ENCODE measurements at regions not wholly inside any gene's neighbourhood (a gene's known extent, or its start where the extent isn't known, plus 50 kb on each side); places are given as distances from the start of the nearest gene placed in this dataset.

DNA sequence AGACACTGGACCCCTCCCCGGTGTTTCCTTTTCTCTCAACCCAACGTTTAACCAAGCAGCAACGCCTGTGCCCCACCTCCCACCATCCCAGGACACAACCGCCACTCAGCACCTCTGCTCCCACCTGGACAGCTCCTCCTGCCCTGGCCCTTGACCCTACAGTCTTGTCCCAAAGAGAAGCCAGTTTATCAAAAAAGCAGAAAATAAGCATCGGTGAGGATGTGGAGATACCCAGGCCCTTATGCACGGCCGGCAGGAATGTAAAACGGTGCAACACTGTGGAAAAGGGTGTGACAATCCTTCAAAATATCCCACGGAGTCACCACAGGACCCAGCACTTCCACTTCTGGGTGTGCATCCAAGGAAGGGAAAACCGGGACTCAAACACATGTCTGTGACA lies 176.2 kb upstream of the RNF32 start:
- Mint-ChIP-seq H3K4me1 (peaks cover 11% of the 10 kb centered on the region; the same call in 2 of the 3 replicates), H3K27ac (no peak overlapping the region), H3K4me3 (no peak overlapping the region), H3K27me3 (ENCODE audit: insufficient read depth, low read depth, poor library complexity) (peaks cover 7% of the 10 kb centered on the region), H3K36me3 (ENCODE audit: low read depth) (no peaks in the 10 kb centered on the region), H3K9me3 (no peaks in the 10 kb centered on the region)
- H3K4me2 ChIP-seq = no peak overlapping the region
- no peaks in the 10 kb centered on the region for H3K79me2 ChIP-seq (replicated peaks; ENCODE audit: insufficient read depth)
- no peaks in the 10 kb centered on the region for H3K9me2 ChIP-seq (ENCODE audit: insufficient read depth)
- ATAC-seq (no peak), DNase-seq (ENCODE audit: low spot score) (no peak)
- TF ChIP-seq JUNB (IDR thresholded peaks at IDR 0.05; ENCODE audit: unreplicated experiment) = no peak
- no peak for TF ChIP-seq EZH2 (IDR thresholded peaks at IDR 0.05; ENCODE audit: low read depth, unreplicated experiment)
- TF ChIP-seq EZH2phosphoT487 (IDR thresholded peaks at IDR 0.05; ENCODE audit: unreplicated experiment) = no peak
- no peak for TF ChIP-seq ETS1 (IDR thresholded peaks at IDR 0.05)
- TF ChIP-seq STAT1 (IDR thresholded peaks at IDR 0.05; ENCODE audit: unreplicated experiment) = no peak
- TF ChIP-seq CREB1 (CRISPR knock-in tag; IDR thresholded peaks at IDR 0.05; ENCODE audit: low read depth) = no peak
- no peak for TF ChIP-seq ZNF331 (CRISPR knock-in tag; IDR thresholded peaks at IDR 0.05; ENCODE audit: low read depth)
- TF ChIP-seq ZNF114 (CRISPR knock-in tag; IDR thresholded peaks at IDR 0.05) = no peak
- no peak for TF ChIP-seq POLR2AphosphoS5 (IDR thresholded peaks at IDR 0.05; ENCODE audit: low read depth)
- TF ChIP-seq, protein P1, sequence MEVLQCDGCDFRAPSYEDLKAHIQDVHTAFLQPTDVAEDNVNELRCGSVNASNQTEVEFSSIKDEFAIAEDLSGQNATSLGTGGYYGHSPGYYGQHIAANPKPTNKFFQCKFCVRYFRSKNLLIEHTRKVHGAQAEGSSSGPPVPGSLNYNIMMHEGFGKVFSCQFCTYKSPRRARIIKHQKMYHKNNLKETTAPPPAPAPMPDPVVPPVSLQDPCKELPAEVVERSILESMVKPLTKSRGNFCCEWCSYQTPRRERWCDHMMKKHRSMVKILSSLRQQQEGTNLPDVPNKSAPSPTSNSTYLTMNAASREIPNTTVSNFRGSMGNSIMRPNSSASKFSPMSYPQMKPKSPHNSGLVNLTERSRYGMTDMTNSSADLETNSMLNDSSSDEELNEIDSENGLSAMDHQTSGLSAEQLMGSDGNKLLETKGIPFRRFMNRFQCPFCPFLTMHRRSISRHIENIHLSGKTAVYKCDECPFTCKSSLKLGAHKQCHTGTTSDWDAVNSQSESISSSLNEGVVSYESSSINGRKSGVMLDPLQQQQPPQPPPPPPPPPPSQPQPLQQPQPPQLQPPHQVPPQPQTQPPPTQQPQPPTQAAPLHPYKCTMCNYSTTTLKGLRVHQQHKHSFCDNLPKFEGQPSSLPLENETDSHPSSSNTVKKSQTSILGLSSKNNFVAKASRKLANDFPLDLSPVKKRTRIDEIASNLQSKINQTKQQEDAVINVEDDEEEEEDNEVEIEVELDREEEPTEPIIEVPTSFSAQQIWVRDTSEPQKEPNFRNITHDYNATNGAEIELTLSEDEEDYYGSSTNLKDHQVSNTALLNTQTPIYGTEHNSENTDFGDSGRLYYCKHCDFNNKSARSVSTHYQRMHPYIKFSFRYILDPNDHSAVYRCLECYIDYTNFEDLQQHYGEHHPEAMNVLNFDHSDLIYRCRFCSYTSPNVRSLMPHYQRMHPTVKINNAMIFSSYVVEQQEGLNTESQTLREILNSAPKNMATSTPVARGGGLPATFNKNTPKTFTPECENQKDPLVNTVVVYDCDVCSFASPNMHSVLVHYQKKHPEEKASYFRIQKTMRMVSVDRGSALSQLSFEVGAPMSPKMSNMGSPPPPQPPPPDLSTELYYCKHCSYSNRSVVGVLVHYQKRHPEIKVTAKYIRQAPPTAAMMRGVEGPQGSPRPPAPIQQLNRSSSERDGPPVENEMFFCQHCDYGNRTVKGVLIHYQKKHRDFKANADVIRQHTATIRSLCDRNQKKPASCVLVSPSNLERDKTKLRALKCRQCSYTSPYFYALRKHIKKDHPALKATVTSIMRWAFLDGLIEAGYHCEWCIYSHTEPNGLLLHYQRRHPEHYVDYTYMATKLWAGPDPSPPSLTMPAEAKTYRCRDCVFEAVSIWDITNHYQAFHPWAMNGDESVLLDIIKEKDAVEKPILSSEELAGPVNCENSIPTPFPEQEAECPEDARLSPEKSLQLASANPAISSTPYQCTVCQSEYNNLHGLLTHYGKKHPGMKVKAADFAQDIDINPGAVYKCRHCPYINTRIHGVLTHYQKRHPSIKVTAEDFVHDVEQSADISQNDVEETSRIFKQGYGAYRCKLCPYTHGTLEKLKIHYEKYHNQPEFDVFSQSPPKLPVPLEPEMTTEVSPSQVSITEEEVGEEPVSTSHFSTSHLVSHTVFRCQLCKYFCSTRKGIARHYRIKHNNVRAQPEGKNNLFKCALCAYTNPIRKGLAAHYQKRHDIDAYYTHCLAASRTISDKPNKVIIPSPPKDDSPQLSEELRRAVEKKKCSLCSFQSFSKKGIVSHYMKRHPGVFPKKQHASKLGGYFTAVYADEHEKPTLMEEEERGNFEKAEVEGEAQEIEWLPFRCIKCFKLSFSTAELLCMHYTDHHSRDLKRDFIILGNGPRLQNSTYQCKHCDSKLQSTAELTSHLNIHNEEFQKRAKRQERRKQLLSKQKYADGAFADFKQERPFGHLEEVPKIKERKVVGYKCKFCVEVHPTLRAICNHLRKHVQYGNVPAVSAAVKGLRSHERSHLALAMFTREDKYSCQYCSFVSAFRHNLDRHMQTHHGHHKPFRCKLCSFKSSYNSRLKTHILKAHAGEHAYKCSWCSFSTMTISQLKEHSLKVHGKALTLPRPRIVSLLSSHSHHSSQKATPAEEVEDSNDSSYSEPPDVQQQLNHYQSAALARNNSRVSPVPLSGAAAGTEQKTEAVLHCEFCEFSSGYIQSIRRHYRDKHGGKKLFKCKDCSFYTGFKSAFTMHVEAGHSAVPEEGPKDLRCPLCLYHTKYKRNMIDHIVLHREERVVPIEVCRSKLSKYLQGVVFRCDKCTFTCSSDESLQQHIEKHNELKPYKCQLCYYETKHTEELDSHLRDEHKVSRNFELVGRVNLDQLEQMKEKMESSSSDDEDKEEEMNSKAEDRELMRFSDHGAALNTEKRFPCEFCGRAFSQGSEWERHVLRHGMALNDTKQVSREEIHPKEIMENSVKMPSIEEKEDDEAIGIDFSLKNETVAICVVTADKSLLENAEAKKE (CRISPR knock-in tag; IDR thresholded peaks at IDR 0.05) = no peak
- TF ChIP-seq, protein P2, sequence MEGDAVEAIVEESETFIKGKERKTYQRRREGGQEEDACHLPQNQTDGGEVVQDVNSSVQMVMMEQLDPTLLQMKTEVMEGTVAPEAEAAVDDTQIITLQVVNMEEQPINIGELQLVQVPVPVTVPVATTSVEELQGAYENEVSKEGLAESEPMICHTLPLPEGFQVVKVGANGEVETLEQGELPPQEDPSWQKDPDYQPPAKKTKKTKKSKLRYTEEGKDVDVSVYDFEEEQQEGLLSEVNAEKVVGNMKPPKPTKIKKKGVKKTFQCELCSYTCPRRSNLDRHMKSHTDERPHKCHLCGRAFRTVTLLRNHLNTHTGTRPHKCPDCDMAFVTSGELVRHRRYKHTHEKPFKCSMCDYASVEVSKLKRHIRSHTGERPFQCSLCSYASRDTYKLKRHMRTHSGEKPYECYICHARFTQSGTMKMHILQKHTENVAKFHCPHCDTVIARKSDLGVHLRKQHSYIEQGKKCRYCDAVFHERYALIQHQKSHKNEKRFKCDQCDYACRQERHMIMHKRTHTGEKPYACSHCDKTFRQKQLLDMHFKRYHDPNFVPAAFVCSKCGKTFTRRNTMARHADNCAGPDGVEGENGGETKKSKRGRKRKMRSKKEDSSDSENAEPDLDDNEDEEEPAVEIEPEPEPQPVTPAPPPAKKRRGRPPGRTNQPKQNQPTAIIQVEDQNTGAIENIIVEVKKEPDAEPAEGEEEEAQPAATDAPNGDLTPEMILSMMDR (conservative IDR thresholded peaks at IDR 0.05; ENCODE audit: low read depth in 2 of 2) = no peak
- no peak for TF ChIP-seq NANOG (IDR thresholded peaks at IDR 0.05; ENCODE audit: borderline replicate concordance)
- TF ChIP-seq, protein P3, sequence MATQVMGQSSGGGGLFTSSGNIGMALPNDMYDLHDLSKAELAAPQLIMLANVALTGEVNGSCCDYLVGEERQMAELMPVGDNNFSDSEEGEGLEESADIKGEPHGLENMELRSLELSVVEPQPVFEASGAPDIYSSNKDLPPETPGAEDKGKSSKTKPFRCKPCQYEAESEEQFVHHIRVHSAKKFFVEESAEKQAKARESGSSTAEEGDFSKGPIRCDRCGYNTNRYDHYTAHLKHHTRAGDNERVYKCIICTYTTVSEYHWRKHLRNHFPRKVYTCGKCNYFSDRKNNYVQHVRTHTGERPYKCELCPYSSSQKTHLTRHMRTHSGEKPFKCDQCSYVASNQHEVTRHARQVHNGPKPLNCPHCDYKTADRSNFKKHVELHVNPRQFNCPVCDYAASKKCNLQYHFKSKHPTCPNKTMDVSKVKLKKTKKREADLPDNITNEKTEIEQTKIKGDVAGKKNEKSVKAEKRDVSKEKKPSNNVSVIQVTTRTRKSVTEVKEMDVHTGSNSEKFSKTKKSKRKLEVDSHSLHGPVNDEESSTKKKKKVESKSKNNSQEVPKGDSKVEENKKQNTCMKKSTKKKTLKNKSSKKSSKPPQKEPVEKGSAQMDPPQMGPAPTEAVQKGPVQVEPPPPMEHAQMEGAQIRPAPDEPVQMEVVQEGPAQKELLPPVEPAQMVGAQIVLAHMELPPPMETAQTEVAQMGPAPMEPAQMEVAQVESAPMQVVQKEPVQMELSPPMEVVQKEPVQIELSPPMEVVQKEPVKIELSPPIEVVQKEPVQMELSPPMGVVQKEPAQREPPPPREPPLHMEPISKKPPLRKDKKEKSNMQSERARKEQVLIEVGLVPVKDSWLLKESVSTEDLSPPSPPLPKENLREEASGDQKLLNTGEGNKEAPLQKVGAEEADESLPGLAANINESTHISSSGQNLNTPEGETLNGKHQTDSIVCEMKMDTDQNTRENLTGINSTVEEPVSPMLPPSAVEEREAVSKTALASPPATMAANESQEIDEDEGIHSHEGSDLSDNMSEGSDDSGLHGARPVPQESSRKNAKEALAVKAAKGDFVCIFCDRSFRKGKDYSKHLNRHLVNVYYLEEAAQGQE (IDR thresholded peaks at IDR 0.05; ENCODE audit: unreplicated experiment) = no peak
- peaks cover 4% of the 10 kb centered on the region; the same call in 1 of the 2 replicates for H3K4me1 ChIP-seq (ENCODE audit: insufficient read depth)
- no peak overlapping the region for H3K4me3 ChIP-seq
- H3K27me3 ChIP-seq (ENCODE audit: insufficient read depth) = no peaks in the 10 kb centered on the region
- H3K27ac ChIP-seq (ENCODE audit: low read depth) = no peak overlapping the region
- H4K20me1 ChIP-seq (replicated peaks; ENCODE audit: insufficient read depth) = no peaks in the 10 kb centered on the region
- H2AFZ ChIP-seq = no peak overlapping the region
- H3K36me3 ChIP-seq (ENCODE audit: insufficient read depth) = no peaks in the 10 kb centered on the region
- H3F3A ChIP-seq (replicated peaks; ENCODE audit: low read depth) = no peaks in the 10 kb centered on the region

All from GM23338 (cell line).